AG04450 (cell line): ENCODE measurements at regions not wholly inside any gene's neighbourhood (a gene's known extent, or its start where the extent isn't known, plus 50 kb on each side); places are given as distances from the start of the nearest gene placed in this dataset.
"Not testable (repeated sequence)": the region's sequence is repeated elsewhere in the genome, so short reads cannot be mapped to it uniquely, and the experiment has no call there.

Experiments used
- CTCF ChIA-PET: fragments of 300-600, 350-600 bp; formaldehyde crosslinking; extraction: SDS; loops from one replicate; lab custom pipeline; 2022; ENCODE audit warnings: antibody characterized with exemption, inconsistent platforms; lab: Charles Lee
- POLR2A ChIA-PET: fragments of 350-600 bp; formaldehyde crosslinking; extraction: SDS; loops from one replicate; lab custom pipeline; 2021; ENCODE audit warnings: antibody characterized with exemption, inconsistent platforms; lab: Yijun Ruan, JAX
- DNase-seq: peaks from one replicate; pipeline ENCODE4 v3.0.0-alpha.2; 2011; ENCODE audit warnings: low read depth, low spot score
- H3K27ac ChIP-seq: one replicate; pipeline ENCODE4 v1.5.1; 2012; ENCODE audit warnings: low read depth, low read length, control low read depth
- H3K27me3 ChIP-seq: one replicate; pipeline ENCODE4 v1.6.0; 2012; ENCODE audit warnings: low read length; ENCODE audit not compliant: control insufficient read depth, insufficient read depth
- H3K4me3 ChIP-seq: 2 replicates; pipeline ENCODE4 v1.5.1; 2011; ENCODE audit warnings: mild to moderate bottlenecking, low read depth, low read length, control low read depth
- H3K9me3 ChIP-seq: 2 replicates; pipeline ENCODE4 v1.5.1; 2012; ENCODE audit warnings: low read length; ENCODE audit not compliant: control insufficient read depth, insufficient read depth

- H3K9me3 ChIP-seq, CTCF ChIA-PET, DNase-seq, H3K4me3 ChIP-seq, H3K27me3 ChIP-seq, H3K27ac ChIP-seq, POLR2A ChIA-PET: not testable (repeated sequence)
These were observed 130.2 kb upstream of the PRKX start for GRCh38 chrX:3843522-3844145.

GRCh38 chrX:3842822-3843521 is 129.5 kb upstream of the PRKX start:
- H3K4me3 ChIP-seq, result peak overlapping the region; percentile 50
- H3K27ac ChIP-seq, DNase-seq, H3K27me3 ChIP-seq, CTCF ChIA-PET, H3K9me3 ChIP-seq, POLR2A ChIA-PET: not testable (repeated sequence)

- H3K27ac ChIP-seq, H3K27me3 ChIP-seq, H3K9me3 ChIP-seq, CTCF ChIA-PET, DNase-seq, H3K4me3 ChIP-seq, POLR2A ChIA-PET: not testable (repeated sequence)
These were observed 125.3 kb upstream of the PRKX start for GRCh38 chrX:3838754-3839153.

- DNase-seq, H3K4me3 ChIP-seq, POLR2A ChIA-PET, H3K27me3 ChIP-seq, H3K9me3 ChIP-seq, CTCF ChIA-PET, H3K27ac ChIP-seq: not testable (repeated sequence)
These were observed 124.7 kb upstream of the PRKX start for GRCh38 chrX:3837958-3838643.

GRCh38 chrX:3837211-3837610 is 123.8 kb upstream of the PRKX start:
- POLR2A ChIA-PET, H3K27ac ChIP-seq, H3K27me3 ChIP-seq, H3K4me3 ChIP-seq, DNase-seq, CTCF ChIA-PET, H3K9me3 ChIP-seq: not testable (repeated sequence)

- H3K27ac ChIP-seq, H3K9me3 ChIP-seq, DNase-seq, H3K27me3 ChIP-seq, POLR2A ChIA-PET, CTCF ChIA-PET, H3K4me3 ChIP-seq: not testable (repeated sequence)
These were observed 120.5 kb upstream of the PRKX start for GRCh38 chrX:3833761-3834542.

GRCh38 chrX:3830020-3830419 is 116.6 kb upstream of the PRKX start:
- H3K9me3 ChIP-seq, H3K27me3 ChIP-seq, H3K27ac ChIP-seq, DNase-seq, CTCF ChIA-PET, POLR2A ChIA-PET, H3K4me3 ChIP-seq: not testable (repeated sequence)

- H3K27me3 ChIP-seq, CTCF ChIA-PET, POLR2A ChIA-PET, DNase-seq, H3K27ac ChIP-seq, H3K9me3 ChIP-seq, H3K4me3 ChIP-seq: not testable (repeated sequence)
These were observed 115.6 kb upstream of the PRKX start for GRCh38 chrX:3829041-3829531.

- H3K27me3 ChIP-seq, CTCF ChIA-PET, DNase-seq, H3K4me3 ChIP-seq, H3K27ac ChIP-seq, POLR2A ChIA-PET, H3K9me3 ChIP-seq: not testable (repeated sequence)
These were observed 115.1 kb upstream of the PRKX start for GRCh38 chrX:3828378-3829040.

- POLR2A ChIA-PET, H3K4me3 ChIP-seq, CTCF ChIA-PET, DNase-seq, H3K27ac ChIP-seq, H3K27me3 ChIP-seq, H3K9me3 ChIP-seq: not testable (repeated sequence)
These were observed 110.6 kb upstream of the PRKX start for GRCh38 chrX:3824008-3824407.
